HG03469 (cell line): ENCODE measurements at regions not wholly inside any gene's neighbourhood (a gene's known extent, or its start where the extent isn't known, plus 50 kb on each side); places are given as distances from the start of the nearest gene placed in this dataset.

ENCODE experiments used
- ATAC-seq: cut with Tn5 transposase; IDR thresholded peaks from one replicate; pipeline ENCODE4 v1.9.1; 2021; ENCODE audit warnings: mild to moderate bottlenecking, moderate library complexity, moderate number of reproducible peaks; ENCODE audit not compliant: unreplicated experiment

GRCh38 chr16:51556694-51557340 is 405.7 kb upstream of the SALL1 start:
- ATAC-seq, result no peak

GRCh38 chr16:51553910-51554309 is 402.8 kb upstream of the SALL1 start:
- no peak for ATAC-seq

DNA sequence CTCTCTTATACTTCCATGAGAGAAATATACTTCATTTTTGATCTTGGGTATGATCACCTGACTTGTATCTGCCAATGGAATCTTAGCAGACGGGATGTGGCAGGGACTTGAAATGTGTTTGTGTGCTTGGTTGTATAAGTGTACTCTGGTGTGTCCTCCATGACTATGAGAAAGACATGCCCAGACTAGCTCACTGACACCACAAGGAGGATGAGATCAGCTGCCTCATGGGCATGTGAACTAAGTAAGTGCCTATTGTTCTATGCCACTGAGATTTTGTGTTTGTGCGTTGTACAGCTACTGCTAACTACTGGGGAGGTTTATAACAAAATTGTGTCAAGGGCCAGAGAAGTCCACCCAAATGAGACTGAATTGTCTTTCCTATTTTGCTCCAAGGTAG is 402.2 kb upstream of the SALL1 start:
- no peak for ATAC-seq

GRCh38 chr16:51550800-51551347 is 399.8 kb upstream of the SALL1 start:
- no peak for ATAC-seq

GRCh38 chr16:51549836-51550235 is 398.8 kb upstream of the SALL1 start:
- ATAC-seq, result no peak

DNA sequence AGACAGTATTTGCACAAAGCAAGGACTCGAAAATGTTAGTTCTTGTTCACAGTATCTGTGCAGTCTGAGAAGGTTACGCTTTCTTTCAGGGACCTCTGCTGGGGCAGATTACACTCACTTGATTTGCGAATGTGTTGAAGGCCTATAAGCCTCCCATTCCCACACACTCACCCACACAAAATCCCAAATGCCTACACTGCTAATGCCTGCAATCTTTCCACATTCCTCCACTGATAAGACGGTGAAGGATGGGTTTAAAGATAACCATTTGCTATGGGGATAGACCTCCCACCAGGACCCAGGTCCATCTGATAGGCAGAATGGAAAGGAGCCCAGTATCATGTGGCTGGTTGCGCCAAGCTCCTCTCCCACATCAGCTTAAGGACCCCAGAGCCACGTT is 394.9 kb upstream of the SALL1 start:
- ATAC-seq, result no peak

DNA sequence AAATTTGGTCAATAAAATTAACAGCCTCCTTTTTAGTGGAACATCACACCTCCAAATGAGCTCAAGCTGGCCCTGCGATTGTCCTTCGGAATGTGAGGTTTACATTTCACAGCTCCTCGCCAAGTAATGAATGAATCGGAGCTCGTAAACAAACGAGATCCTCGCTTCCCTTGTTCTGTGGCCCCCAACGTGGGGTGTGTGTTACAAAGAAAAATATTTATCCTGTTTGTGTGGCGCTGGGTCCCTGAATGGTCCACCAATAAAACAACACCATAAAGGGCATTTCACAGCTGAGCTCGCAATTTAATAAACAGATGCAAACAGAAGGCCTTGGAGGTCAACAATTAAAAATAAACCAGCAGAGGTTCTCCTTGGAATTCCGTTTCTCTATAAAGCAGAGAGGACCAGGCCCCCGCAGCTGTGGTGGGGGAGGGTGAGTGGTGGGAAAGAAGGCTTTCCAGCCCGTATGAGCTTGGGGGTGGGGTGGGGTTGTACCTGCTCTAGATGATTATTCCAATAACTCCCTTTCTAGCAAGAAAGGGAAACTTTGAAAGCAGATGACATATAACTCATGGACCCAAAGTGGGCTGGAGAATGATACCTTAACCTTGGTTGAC is 393.9 kb upstream of the SALL1 start:
- ATAC-seq, result no peak

DNA sequence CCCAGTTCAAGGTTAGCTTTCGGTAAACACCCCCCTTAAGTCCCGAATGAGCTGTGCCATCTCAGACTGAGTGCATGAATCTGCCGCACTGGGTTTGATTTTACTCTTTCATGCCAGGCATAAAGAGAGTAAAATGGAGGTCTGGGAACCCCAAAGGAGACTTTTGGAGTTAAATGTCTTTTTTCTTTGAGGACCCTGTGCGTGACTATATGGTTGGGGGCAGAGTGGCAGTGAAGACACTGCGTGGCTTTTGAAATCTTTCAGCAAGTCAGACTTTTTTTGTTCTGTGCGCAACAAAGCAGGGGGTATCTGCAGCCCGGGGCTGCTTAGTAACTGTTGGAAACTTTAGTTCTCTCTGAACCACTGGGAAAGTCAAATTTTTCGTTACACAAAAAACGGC is 392.9 kb upstream of the SALL1 start:
- no peak for ATAC-seq

DNA sequence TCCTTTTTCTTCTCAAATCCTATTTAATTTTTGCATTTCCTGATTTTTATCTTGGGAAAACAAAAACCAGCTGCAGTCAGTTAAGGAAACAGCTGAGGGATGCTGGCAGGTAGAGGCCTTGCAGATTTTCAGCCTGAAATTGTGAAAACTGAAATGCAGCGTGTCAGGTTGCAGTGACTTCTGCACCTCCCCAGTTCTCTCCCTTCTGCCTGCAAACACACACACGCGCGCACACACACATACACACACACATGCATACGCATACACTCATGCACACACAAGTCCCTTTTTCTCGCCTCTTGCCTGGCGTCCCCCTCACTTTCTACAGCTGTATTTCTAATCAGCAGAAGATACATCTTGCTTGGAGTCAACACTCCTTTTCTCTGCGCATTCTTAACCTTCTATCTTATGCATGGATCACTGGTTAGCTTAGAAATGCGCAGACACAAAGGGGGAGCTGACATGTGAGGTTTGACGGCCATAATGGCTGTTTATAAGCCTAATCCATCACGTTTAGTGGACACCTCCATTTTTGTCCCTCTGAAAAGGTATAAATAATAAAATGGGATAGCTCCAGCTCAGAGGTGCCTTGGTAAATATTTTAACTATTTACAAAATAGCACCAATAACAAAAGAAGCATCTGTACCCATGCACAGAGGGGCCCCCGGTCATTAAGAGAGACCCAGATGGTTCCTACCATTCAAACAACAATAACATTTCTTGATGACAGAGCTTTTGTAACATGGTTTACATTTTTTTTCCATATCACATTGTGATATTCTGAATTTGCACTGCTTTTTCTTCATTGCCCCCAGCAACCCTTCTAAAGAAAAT is 392.1 kb upstream of the SALL1 start:
- ATAC-seq, result no peak

DNA sequence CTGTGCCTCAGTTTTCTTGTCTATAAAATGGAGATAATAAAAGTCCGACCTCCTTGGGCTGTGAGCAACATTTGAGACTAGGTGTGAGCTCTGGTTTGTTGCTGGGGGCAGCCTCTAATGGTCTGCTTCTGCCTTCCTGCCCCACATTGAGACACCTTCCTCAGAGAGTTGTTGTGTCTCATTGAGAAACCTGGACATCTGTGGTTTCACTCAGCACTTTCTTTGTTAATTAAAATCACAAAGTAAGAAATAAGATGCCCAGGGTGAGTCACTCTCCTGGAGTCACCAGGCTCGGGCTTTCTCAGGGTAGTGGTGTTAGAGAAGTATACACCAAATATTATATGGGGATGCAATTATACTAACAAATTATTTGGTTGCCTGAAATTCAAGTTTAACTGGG is 389.2 kb upstream of the SALL1 start:
- ATAC-seq, result no peak

DNA sequence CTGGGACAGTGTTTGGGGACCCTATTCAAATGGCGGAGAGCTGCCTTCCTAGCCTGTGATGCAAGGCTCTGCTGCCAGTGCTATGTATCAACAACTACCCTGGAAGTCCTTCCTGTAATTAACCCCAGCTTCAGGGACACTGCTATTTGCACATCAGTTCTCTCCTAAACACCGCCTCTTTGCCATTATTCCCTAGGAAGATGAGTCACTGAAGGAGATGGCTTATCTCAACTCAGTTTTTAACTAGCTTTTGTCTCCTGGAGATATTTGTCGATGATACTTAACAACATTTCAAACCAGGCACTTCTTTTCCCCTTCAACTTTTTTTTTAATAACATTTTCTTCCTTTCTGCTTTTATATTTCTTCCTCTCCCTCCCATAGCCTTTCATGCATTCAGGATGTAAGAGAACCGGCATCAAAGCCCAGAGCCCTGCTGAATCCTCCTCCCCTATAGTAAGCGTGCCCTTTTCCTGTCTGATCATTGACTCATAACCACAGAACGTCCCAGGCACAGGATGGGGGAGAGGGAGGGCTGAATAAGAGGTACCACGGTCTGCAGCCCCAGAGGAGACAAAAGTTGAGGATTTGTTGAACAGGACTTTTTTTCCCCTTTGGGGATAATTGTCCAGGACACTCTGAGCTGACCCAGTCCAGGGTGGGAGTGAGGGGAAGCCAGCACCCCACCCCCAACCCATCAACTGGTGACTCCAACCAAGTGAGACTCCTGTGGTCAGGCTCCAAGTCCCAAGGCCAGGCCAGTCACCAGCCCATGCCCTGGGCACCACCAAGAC is 387.8 kb upstream of the SALL1 start:
- no peak for ATAC-seq

GRCh38 chr16:51535591-51535990 is 384.5 kb upstream of the SALL1 start:
- no peak for ATAC-seq

DNA sequence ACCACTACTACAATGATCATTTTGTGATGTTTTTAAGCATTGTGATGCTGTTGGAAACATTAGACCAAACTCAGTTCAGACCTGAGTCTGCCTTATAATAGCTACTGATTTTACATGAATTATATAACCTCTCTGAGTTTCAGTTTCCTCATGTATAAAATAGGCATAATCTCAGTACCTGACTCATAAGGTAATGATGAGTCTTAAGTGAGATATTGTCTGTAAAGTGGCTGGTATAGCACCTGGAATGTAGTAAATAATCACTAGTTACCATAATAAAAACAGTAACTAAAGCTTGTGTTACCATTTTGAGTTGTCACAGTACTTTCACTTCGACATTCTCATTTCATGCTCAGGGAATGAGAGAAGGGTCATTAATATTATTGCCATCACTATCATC is 381.5 kb upstream of the SALL1 start:
- ATAC-seq, result no peak

- ATAC-seq, result no peak
These were observed 380.2 kb upstream of the SALL1 start for GRCh38 chr16:51531271-51531670.

- no peak for ATAC-seq
These were observed 376.3 kb upstream of the SALL1 start for GRCh38 chr16:51527349-51527748.

GRCh38 chr16:51526621-51527020 is 375.6 kb upstream of the SALL1 start:
- no peak for ATAC-seq

- ATAC-seq, result no peak
These were observed 373.7 kb upstream of the SALL1 start for GRCh38 chr16:51524555-51525373.

DNA sequence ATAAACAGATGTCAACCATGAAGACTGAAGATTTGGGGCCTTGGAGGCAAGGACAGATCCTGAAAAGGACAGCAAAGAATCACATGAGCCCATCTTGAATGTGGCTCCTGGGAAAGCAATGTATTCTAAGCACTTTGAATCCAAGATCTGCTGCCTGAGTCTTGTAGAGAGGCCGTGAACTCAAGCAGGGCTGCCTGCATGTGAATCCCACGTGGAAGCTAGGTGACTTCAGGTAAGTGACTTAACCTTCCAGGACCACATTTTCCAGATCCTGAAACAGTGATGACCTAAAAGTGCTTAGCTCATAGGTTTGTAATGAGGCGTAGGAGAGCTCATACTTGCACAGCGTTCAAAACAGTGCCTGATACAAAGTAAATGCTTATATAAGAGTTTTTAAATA is 373.0 kb upstream of the SALL1 start:
- no peak for ATAC-seq

DNA sequence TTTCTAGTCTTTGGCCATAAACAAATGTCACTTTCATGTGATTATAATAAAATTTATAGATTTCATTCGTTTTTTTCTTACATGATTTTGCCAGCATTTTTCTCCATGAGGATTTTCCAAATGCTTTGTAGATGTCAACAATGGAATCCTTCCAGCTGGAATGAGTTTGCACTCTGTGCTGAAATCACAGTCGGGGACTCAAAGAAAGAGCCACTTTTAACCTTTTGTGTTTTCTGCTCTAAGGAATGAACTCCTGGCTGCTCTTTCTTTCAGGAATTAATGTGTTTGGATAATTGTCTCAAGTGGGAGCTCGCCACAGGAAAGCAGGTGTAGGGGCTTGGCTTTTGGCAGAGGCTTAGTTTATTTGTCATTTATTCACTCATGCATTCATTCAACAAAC is 372.3 kb upstream of the SALL1 start:
- no peak for ATAC-seq

DNA sequence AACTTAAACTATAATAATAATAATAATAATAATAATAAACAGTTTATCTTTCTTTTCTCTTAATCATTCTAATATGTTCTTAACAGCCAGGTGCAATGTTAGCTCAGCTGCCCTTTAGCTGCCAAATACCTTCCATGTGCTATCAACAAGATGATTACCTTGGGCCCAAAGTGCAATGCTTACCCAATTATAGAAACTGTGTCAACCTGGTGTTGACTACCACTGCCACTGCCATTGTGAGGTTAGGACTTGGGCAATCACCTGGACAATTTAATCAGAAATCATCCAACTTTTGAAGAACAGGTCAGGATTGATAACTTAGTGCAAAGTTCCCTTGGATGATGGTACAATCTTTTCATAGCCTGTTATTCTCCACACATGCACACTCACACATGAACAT is 371.8 kb upstream of the SALL1 start:
- no peak for ATAC-seq
